ENCODE measurements at regions not wholly inside any gene's neighbourhood (a gene's known extent, or its start where the extent isn't known, plus 50 kb on each side); places are given as distances from the start of the nearest gene placed in this dataset.

- no peak for TF ChIP-seq CTCF (IDR thresholded peaks at IDR 0.05)
- TF ChIP-seq POLR2A (IDR thresholded peaks at IDR 0.05): no peak
Observed at GRCh38 chr9:38301376-38302106, 91.0 kb upstream of the ALDH1B1 start.

Measured in right lobe of liver (tissue), 4 donors.